Neural cell (in vitro differentiated cells): ENCODE measurements at regions not wholly inside any gene's neighbourhood (a gene's known extent, or its start where the extent isn't known, plus 50 kb on each side); places are given as distances from the start of the nearest gene placed in this dataset.

Source experiments
- H2AFZ ChIP-seq: fragments of 200-600, 300-800 bp; sonication (generic), shearing (Covaris generic); 2 replicates; pipeline ENCODE4 v1.6.0; 2014; ENCODE audit warnings: low read depth, mild to moderate bottlenecking, antibody characterized with exemption, low read length, moderate library complexity
- H3F3A ChIP-seq: fragments of 200-600 bp; shearing (Covaris generic); 2 replicates; pipeline ENCODE4 v1.6.1; 2016; ENCODE audit warnings: mild to moderate bottlenecking, moderate library complexity, mixed read lengths, antibody characterized with exemption, low read length; ENCODE audit not compliant: insufficient read depth, poor library complexity, severe bottlenecking
- H3K27ac ChIP-seq: fragments of 200-600, 300-800 bp; sonication (generic), shearing (Covaris generic); 2 replicates; pipeline ENCODE4 v1.5.1; 2014; ENCODE audit warnings: mild to moderate bottlenecking, low read length, moderate library complexity
- H3K27me3 ChIP-seq: fragments of 300-800, 200-600 bp; sonication (generic), shearing (Covaris generic); 2 replicates; pipeline ENCODE4 v1.6.0; 2014; ENCODE audit warnings: mild to moderate bottlenecking, low read depth, low read length, moderate library complexity; ENCODE audit not compliant: insufficient read depth
- H3K36me3 ChIP-seq: fragments of 300-800, 200-600 bp; sonication (generic), shearing (Covaris generic); 2 replicates; pipeline ENCODE4 v1.5.1; 2014; ENCODE audit warnings: mild to moderate bottlenecking, antibody characterized with exemption, low read length, moderate library complexity; ENCODE audit not compliant: insufficient read depth
- H3K4me2 ChIP-seq: fragments of 300-800, 200-600 bp; sonication (generic), shearing (Covaris generic); 2 replicates; pipeline ENCODE4 v1.6.0; 2014; ENCODE audit warnings: mild to moderate bottlenecking, low read length
- H3K4me3 ChIP-seq: fragments of 300-800, 200-600 bp; sonication (generic), shearing (Covaris generic); 2 replicates; pipeline ENCODE4 v1.5.1; 2014; ENCODE audit warnings: mild to moderate bottlenecking, low read length, moderate library complexity
- H3K79me2 ChIP-seq: fragments of 200-600 bp; shearing (Covaris generic); replicated peaks from 2 replicates; pipeline ENCODE4 v1.6.0; 2014; ENCODE audit warnings: mild to moderate bottlenecking, low read length, moderate library complexity; ENCODE audit not compliant: insufficient read depth
- H3K9ac ChIP-seq: fragments of 300-800, 200-600 bp; sonication (generic), shearing (Covaris generic); 2 replicates; pipeline ENCODE4 v1.6.1; 2016; ENCODE audit warnings: mild to moderate bottlenecking, low read length, mixed read lengths
- H3K9me2 ChIP-seq: fragments of 200-600 bp; shearing (Covaris generic); 2 replicates; pipeline ENCODE4 v1.6.1; 2016; ENCODE audit warnings: mild to moderate bottlenecking, low read length, mixed read lengths; ENCODE audit not compliant: insufficient read depth
- H3K9me3 ChIP-seq: fragments of 200-600, 300-800 bp; sonication (generic), shearing (Covaris generic); 2 replicates; pipeline ENCODE4 v1.6.1; 2016; ENCODE audit warnings: mild to moderate bottlenecking, mixed run types, low read length, moderate library complexity, mixed read lengths
- H4K20me1 ChIP-seq: fragments of 200-600 bp; shearing (Covaris generic); 2 replicates; pipeline ENCODE4 v1.6.1; 2016; ENCODE audit warnings: mild to moderate bottlenecking, mixed run types; ENCODE audit not compliant: insufficient read depth
- EP300 ChIP-seq: fragments of 450-650 bp; conservative IDR thresholded peaks from 2 replicates; pipeline ENCODE4 v1.6.1; 2014; ENCODE audit warnings: antibody characterized with exemption, mild to moderate bottlenecking, moderate library complexity; ENCODE audit not compliant: poor library complexity, severe bottlenecking
- EZH2 ChIP-seq: fragments of 200-600, 300-800 bp; shearing (Covaris generic), sonication (generic); IDR thresholded peaks from 2 replicates; pipeline ENCODE4 v1.6.1; 2014; ENCODE audit warnings: antibody characterized with exemption, low read length, borderline replicate concordance, mild to moderate bottlenecking; ENCODE audit not compliant: insufficient read depth, poor library complexity, severe bottlenecking
- MXI1 ChIP-seq: fragments of 450-650 bp; conservative IDR thresholded peaks from 2 replicates; pipeline ENCODE4 v1.6.1; 2014; ENCODE audit warnings: antibody characterized with exemption, mild to moderate bottlenecking; ENCODE audit not compliant: poor library complexity, severe bottlenecking
- POLR2AphosphoS5 ChIP-seq: IDR thresholded peaks from 2 replicates; pipeline ENCODE4 v1.6.1; 2012
- RAD21 ChIP-seq: fragments of 450-650 bp; conservative IDR thresholded peaks from 2 replicates; pipeline ENCODE4 v1.6.1; 2014; ENCODE audit warnings: antibody characterized with exemption, mild to moderate bottlenecking, moderate library complexity
- SMC3 ChIP-seq: fragments of 450-650 bp; conservative IDR thresholded peaks from 2 replicates; pipeline ENCODE4 v1.6.1; 2014; ENCODE audit warnings: antibody characterized with exemption, mild to moderate bottlenecking, moderate library complexity; ENCODE audit not compliant: poor library complexity
- TAF1 ChIP-seq: IDR thresholded peaks from 2 replicates; pipeline ENCODE4 v1.6.1; 2012; ENCODE audit warnings: low read depth
- TF ChIP-seq, protein P1 (sequence below): IDR thresholded peaks from 2 replicates; pipeline ENCODE4 v1.6.1; 2012; ENCODE audit warnings: borderline replicate concordance
- TF ChIP-seq, protein P2 (sequence below): fragments of 450-650 bp; IDR thresholded peaks from 2 replicates; pipeline ENCODE4 v1.5.1; 2014; ENCODE audit warnings: antibody characterized with exemption, mild to moderate bottlenecking, moderate library complexity; ENCODE audit not compliant: poor library complexity, severe bottlenecking

DNA sequence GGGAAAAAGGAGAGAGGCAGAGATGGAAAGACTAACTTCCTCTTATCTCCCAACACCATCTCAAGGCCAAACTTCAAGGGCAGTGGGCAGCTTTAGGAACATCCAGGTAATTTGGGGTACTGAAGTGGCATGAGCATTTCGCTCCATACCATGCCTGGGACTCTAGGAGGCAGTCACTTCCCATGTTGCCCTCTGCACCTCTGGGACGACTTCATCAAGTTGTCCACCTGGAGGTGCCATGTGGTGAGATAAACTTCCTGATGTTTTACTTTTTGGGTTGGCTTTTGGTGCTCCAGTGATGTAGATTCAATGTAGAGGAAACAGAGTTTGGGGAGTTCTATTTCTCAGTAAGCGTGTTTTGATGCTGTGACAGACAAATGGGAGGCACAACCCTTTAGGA, 56.3 kb upstream of the UPP2 start:
- Histone ChIP-seq H3K9ac (no peak overlapping the region), H2AFZ (no peak overlapping the region), H4K20me1 (no peaks in the 10 kb centered on the region), H3K4me2 (no peak overlapping the region), H3K27ac (no peak overlapping the region), H3K36me3 (no peaks in the 10 kb centered on the region), H3K9me3 (no peaks in the 10 kb centered on the region), H3K27me3 (no peaks in the 10 kb centered on the region), H3K9me2 (no peaks in the 10 kb centered on the region), H3K4me3 (no peak overlapping the region), H3K79me2 (no peaks in the 10 kb centered on the region), H3F3A (no peaks in the 10 kb centered on the region)
- TF ChIP-seq, protein P1, sequence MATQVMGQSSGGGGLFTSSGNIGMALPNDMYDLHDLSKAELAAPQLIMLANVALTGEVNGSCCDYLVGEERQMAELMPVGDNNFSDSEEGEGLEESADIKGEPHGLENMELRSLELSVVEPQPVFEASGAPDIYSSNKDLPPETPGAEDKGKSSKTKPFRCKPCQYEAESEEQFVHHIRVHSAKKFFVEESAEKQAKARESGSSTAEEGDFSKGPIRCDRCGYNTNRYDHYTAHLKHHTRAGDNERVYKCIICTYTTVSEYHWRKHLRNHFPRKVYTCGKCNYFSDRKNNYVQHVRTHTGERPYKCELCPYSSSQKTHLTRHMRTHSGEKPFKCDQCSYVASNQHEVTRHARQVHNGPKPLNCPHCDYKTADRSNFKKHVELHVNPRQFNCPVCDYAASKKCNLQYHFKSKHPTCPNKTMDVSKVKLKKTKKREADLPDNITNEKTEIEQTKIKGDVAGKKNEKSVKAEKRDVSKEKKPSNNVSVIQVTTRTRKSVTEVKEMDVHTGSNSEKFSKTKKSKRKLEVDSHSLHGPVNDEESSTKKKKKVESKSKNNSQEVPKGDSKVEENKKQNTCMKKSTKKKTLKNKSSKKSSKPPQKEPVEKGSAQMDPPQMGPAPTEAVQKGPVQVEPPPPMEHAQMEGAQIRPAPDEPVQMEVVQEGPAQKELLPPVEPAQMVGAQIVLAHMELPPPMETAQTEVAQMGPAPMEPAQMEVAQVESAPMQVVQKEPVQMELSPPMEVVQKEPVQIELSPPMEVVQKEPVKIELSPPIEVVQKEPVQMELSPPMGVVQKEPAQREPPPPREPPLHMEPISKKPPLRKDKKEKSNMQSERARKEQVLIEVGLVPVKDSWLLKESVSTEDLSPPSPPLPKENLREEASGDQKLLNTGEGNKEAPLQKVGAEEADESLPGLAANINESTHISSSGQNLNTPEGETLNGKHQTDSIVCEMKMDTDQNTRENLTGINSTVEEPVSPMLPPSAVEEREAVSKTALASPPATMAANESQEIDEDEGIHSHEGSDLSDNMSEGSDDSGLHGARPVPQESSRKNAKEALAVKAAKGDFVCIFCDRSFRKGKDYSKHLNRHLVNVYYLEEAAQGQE, result no peak
- TF ChIP-seq, protein P2, sequence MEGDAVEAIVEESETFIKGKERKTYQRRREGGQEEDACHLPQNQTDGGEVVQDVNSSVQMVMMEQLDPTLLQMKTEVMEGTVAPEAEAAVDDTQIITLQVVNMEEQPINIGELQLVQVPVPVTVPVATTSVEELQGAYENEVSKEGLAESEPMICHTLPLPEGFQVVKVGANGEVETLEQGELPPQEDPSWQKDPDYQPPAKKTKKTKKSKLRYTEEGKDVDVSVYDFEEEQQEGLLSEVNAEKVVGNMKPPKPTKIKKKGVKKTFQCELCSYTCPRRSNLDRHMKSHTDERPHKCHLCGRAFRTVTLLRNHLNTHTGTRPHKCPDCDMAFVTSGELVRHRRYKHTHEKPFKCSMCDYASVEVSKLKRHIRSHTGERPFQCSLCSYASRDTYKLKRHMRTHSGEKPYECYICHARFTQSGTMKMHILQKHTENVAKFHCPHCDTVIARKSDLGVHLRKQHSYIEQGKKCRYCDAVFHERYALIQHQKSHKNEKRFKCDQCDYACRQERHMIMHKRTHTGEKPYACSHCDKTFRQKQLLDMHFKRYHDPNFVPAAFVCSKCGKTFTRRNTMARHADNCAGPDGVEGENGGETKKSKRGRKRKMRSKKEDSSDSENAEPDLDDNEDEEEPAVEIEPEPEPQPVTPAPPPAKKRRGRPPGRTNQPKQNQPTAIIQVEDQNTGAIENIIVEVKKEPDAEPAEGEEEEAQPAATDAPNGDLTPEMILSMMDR, result no peak
- TF ChIP-seq MXI1 (no peak), POLR2AphosphoS5 (no peak), SMC3 (no peak), TAF1 (no peak), RAD21 (no peak), EZH2 (no peak), EP300 (no peak)

DNA sequence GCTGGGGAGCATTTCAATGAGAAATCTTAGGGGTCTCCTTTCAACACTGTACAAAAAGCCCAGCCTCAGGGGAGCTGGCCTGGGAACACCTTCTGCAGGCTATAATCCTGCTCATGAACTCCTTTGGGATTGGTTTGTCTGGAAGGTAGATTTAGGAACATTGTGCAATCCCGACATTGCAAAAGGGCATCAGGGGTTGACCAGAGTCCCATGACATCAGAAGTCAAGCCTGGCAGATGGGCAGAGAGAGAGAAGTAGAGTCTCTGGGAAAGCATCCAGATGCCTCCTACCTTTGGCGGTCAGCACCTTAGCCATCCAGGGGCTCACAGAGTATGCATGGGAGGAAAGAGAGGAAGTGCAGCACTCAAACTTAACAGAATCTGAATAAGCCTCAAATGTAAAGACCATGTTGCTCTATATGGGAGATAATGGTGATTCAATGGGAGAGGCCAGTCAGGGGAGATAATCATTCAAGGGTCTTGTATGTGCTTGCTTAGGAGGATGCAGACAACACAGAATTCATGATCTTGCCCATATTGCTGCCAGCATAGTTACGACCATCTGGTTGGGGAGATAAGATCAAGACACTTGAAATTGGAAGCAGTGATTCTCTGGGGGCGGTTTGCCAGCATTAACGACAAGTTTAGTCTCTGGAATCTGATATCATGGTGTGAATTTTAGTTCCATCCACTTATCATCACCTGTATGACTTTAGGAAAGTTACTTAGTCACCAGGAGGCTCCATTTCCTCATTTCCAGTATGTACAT, 58.3 kb upstream of the UPP2 start:
- Histone ChIP-seq H3K79me2 (no peaks in the 10 kb centered on the region), H3K4me2 (no peak overlapping the region), H3K4me3 (no peak overlapping the region), H4K20me1 (no peaks in the 10 kb centered on the region), H3K9me3 (no peaks in the 10 kb centered on the region), H3F3A (no peaks in the 10 kb centered on the region), H3K9ac (no peak overlapping the region), H3K27ac (no peak overlapping the region), H3K36me3 (no peaks in the 10 kb centered on the region), H3K27me3 (no peaks in the 10 kb centered on the region), H2AFZ (no peak overlapping the region), H3K9me2 (no peaks in the 10 kb centered on the region)
- TF ChIP-seq EP300, result no peak
- TF ChIP-seq, protein P1, result no peak
- no peak for TF ChIP-seq POLR2AphosphoS5
- no peak for TF ChIP-seq RAD21
- TF ChIP-seq SMC3, result no peak
- TF ChIP-seq, protein P2, result no peak
- no peak for TF ChIP-seq MXI1
- no peak for TF ChIP-seq TAF1
- no peak for TF ChIP-seq EZH2
